Neural cell (in vitro differentiated cells): ENCODE measurements at regions not wholly inside any gene's neighbourhood (a gene's known extent, or its start where the extent isn't known, plus 50 kb on each side); places are given as distances from the start of the nearest gene placed in this dataset.

Experiments used
- CTCF ChIP-seq: fragments of 450-650 bp; IDR thresholded peaks from 2 replicates; pipeline ENCODE4 v1.5.1; 2014; ENCODE audit warnings: antibody characterized with exemption, mild to moderate bottlenecking, moderate library complexity; ENCODE audit not compliant: poor library complexity, severe bottlenecking
- EP300 ChIP-seq: fragments of 450-650 bp; conservative IDR thresholded peaks from 2 replicates; pipeline ENCODE4 v1.6.1; 2014; ENCODE audit warnings: antibody characterized with exemption, mild to moderate bottlenecking, moderate library complexity; ENCODE audit not compliant: poor library complexity, severe bottlenecking
- EZH2 ChIP-seq: fragments of 200-600, 300-800 bp; shearing (Covaris generic), sonication (generic); IDR thresholded peaks from 2 replicates; pipeline ENCODE4 v1.6.1; 2014; ENCODE audit warnings: antibody characterized with exemption, low read length, borderline replicate concordance, mild to moderate bottlenecking; ENCODE audit not compliant: insufficient read depth, poor library complexity, severe bottlenecking
- POLR2AphosphoS5 ChIP-seq: IDR thresholded peaks from 2 replicates; pipeline ENCODE4 v1.6.1; 2012
- TAF1 ChIP-seq: IDR thresholded peaks from 2 replicates; pipeline ENCODE4 v1.6.1; 2012; ENCODE audit warnings: low read depth

GRCh38 chr9:30964332-30964731 lies 1420.1 kb upstream of the ACO1 start:
- no peak for TF ChIP-seq CTCF
- no peak for TF ChIP-seq POLR2AphosphoS5
- TF ChIP-seq EZH2, result no peak
- TF ChIP-seq TAF1, result no peak
- no peak for TF ChIP-seq EP300
